Osteocyte (in vitro differentiated cells): ENCODE measurements at regions not wholly inside any gene's neighbourhood (a gene's known extent, or its start where the extent isn't known, plus 50 kb on each side); places are given as distances from the start of the nearest gene placed in this dataset.

Experiments
- DNase-seq: peaks from one replicate; pipeline ENCODE4 v3.0.0; 2021; ENCODE audit warnings: mixed read lengths; ENCODE audit not compliant: unreplicated experiment; ENCODE audit errors: extremely low spot score
- H3K27ac Mint-ChIP-seq: one replicate; pipeline ENCODE4 v1.8.0; 2021; ENCODE audit warnings: mild to moderate bottlenecking, mixed read lengths; ENCODE audit not compliant: unreplicated experiment
- H3K27me3 Mint-ChIP-seq: one replicate; pipeline ENCODE4 v1.8.0; 2021; ENCODE audit warnings: mixed read lengths; ENCODE audit not compliant: unreplicated experiment
- H3K36me3 Mint-ChIP-seq: one replicate; pipeline ENCODE4 v1.8.0; 2021; ENCODE audit warnings: mixed read lengths; ENCODE audit not compliant: unreplicated experiment
- H3K4me1 Mint-ChIP-seq: one replicate; pipeline ENCODE4 v1.8.0; 2021; ENCODE audit warnings: mixed read lengths; ENCODE audit not compliant: unreplicated experiment
- H3K4me3 Mint-ChIP-seq: one replicate; pipeline ENCODE4 v1.8.0; 2021; ENCODE audit warnings: mild to moderate bottlenecking, moderate library complexity, mixed read lengths; ENCODE audit not compliant: unreplicated experiment
- H3K9me3 Mint-ChIP-seq: one replicate; pipeline ENCODE4 v1.8.0; 2021; ENCODE audit warnings: mixed read lengths; ENCODE audit not compliant: unreplicated experiment
- TF ChIP-seq, protein P1 (sequence below): fragments of 200-600 bp; sonication (generic); IDR thresholded peaks from 2 replicates; pipeline ENCODE4 v1.5.0; 2021; ENCODE audit warnings: antibody characterized with exemption, mild to moderate bottlenecking, moderate library complexity

DNA sequence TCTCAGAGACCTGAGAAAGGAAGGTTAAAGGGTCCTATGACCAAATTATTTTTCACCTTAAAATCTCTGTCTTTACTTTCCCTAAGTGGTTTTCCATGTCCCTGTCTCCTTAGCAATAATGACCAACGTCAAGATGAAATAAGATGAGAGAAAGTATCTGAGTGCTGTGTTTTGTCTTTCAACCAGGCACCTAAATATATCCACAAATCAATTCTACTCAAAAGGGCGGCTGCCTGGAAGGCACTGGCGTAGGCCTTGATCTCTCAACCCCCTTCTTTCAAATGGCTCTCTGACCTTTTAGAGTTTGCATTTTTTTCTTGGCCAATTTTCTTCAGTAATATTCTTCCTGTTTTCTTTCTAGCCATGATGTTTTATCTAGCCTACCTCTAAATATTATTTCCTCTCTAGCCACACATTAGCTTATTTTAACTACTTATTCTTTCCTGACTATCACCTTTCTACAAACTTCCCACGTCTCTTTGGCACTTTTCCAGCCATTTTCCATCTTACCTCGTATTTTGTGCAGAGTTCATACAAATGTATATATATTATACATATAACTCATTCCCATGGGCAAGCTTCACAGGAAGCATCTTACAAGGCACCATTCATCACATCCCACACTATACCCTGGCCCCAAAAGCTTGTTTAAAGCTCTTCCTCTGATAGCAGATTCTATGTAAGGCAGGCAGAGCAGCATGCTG lies 204.5 kb downstream of the SNX18 start:
- no peaks in the 10 kb centered on the region for H3K9me3 Mint-ChIP-seq
- no peaks in the 10 kb centered on the region for H3K36me3 Mint-ChIP-seq
- DNase-seq = no peak
- peak overlapping the region; percentile 57 for H3K27ac Mint-ChIP-seq
- H3K4me3 Mint-ChIP-seq = no peak overlapping the region
- H3K27me3 Mint-ChIP-seq = no peaks in the 10 kb centered on the region
- TF ChIP-seq, protein P1, sequence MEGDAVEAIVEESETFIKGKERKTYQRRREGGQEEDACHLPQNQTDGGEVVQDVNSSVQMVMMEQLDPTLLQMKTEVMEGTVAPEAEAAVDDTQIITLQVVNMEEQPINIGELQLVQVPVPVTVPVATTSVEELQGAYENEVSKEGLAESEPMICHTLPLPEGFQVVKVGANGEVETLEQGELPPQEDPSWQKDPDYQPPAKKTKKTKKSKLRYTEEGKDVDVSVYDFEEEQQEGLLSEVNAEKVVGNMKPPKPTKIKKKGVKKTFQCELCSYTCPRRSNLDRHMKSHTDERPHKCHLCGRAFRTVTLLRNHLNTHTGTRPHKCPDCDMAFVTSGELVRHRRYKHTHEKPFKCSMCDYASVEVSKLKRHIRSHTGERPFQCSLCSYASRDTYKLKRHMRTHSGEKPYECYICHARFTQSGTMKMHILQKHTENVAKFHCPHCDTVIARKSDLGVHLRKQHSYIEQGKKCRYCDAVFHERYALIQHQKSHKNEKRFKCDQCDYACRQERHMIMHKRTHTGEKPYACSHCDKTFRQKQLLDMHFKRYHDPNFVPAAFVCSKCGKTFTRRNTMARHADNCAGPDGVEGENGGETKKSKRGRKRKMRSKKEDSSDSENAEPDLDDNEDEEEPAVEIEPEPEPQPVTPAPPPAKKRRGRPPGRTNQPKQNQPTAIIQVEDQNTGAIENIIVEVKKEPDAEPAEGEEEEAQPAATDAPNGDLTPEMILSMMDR = no peak
- H3K4me1 Mint-ChIP-seq = peaks cover 50% of the 10 kb centered on the region

DNA sequence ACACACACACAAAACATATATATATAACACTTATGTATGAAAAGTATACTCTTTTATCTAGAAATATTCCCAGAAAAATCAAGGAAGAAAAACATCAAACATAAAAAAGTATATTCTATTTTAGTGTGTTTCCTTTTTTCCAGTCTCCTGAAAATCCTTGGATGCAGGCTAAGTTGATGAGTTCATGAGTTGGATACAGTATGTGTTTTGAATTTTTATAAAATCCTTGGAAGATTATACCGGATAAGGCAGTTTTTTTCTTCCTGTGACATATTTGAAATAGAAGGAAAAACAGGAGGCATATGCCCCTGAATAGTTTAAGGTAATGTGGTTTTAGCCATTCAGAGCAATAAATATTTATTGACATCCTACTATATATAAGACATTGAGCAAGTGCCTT lies 203.6 kb downstream of the SNX18 start:
- peak overlapping the region; percentile 57 for H3K27ac Mint-ChIP-seq
- no peaks in the 10 kb centered on the region for H3K27me3 Mint-ChIP-seq
- H3K4me1 Mint-ChIP-seq = peaks cover 50% of the 10 kb centered on the region
- H3K4me3 Mint-ChIP-seq = no peak overlapping the region
- TF ChIP-seq, protein P1 = no peak
- DNase-seq = no peak
- peaks cover 5% of the 10 kb centered on the region for H3K9me3 Mint-ChIP-seq
- no peaks in the 10 kb centered on the region for H3K36me3 Mint-ChIP-seq

DNA sequence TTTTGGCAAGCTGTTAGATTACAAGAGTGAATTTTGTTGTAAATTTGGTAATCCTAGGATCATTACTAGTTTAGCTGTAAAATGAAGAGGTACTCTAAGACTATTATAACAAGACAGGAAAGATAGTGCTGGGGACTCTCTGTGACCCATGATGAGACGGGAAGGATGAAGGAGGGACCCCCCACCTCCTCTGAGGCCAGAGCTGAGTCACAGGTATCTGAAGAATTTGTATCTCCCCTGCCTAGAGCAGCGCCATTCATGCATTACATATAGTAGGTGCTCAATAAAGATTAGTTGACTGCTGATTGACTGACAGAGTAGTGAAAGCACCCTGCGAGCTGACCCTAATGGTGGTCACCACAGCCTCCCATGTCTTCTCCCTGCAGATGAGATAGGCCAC lies 202.8 kb downstream of the SNX18 start:
- DNase-seq = no peak
- H3K9me3 Mint-ChIP-seq = peaks cover 5% of the 10 kb centered on the region
- H3K36me3 Mint-ChIP-seq = no peaks in the 10 kb centered on the region
- H3K27me3 Mint-ChIP-seq = no peaks in the 10 kb centered on the region
- H3K27ac Mint-ChIP-seq = peak overlapping the region; percentile 82
- peaks cover 46% of the 10 kb centered on the region for H3K4me1 Mint-ChIP-seq
- TF ChIP-seq, protein P1 = no peak
- H3K4me3 Mint-ChIP-seq = no peak overlapping the region

DNA sequence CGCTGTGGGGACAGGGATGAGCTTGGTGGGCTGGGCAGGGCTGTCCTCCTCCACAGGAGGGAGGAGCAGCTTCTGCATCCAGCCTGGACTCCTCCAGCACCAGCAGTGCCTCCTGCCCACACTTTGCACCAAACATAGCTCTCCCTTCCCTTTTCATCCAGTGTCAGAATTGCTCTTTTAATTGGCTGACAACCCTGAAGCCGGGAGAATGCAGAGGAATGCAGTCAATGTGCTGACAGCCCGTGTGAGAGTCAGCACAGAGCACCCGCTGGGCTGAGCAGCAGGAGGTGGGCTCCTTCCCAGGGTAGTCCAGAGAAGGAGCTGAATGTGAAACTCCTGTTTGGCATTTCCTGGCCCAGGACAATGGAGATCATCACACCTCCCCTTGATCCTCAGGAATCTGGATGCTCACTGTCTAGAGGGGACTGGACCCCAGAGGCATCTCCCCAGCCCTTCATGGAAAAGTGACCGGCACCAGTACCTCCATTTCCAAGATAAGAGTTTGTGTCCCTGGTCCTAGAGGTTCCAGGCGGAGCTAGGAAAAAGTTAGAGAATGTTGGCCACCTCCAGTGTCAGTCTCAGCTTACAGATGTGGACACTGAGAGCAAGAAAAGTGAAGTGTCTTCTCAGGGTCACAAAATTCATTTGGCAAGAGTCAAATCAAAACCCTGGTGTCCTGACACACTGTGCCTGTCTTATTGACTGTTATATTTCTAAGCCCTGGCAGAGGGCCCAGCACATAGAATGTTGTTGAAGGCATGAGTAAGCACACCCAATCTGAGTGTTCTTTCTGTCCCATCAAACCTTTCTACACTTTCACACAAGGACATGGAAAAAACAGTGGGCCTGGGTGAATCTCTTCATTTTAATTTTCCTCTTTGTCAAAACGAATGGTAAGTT lies 202.1 kb downstream of the SNX18 start:
- H3K27me3 Mint-ChIP-seq = no peaks in the 10 kb centered on the region
- H3K4me1 Mint-ChIP-seq = peaks cover 46% of the 10 kb centered on the region
- H3K36me3 Mint-ChIP-seq = no peaks in the 10 kb centered on the region
- peak; percentile 92 for DNase-seq
- TF ChIP-seq, protein P1 = peak; percentile 16
- H3K4me3 Mint-ChIP-seq = peak overlapping the region; percentile 20
- H3K27ac Mint-ChIP-seq = peak overlapping the region; percentile 82
- H3K9me3 Mint-ChIP-seq = peaks cover 5% of the 10 kb centered on the region

DNA sequence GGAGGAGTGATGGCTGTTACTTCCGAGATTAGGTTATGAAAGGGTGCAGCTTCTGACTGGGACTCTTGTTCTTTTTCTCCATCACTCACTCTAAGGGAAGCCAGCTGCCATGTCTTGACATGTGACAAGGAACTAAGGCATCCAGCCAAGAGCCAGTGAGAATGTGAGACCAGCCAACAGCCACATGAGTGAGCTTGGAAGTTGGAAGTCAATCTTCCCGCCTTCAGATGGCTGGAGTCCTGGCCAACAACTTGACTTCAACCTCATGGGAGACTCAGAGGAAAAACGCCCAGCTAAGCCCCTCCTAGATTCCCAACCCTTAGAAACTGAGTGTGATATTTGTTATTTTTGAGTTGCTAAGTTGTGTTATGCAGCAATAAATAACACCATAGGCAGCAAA lies 201.1 kb downstream of the SNX18 start:
- Mint-ChIP-seq H3K4me1 (peaks cover 46% of the 10 kb centered on the region), H3K36me3 (no peaks in the 10 kb centered on the region), H3K27ac (peak overlapping the region; percentile 82), H3K27me3 (no peaks in the 10 kb centered on the region), H3K4me3 (no peak overlapping the region), H3K9me3 (peaks cover 5% of the 10 kb centered on the region)
- TF ChIP-seq, protein P1 = no peak
- DNase-seq = no peak
